ENCODE measurements at regions not wholly inside any gene's neighbourhood (a gene's known extent, or its start where the extent isn't known, plus 50 kb on each side); places are given as distances from the start of the nearest gene placed in this dataset.
"Not testable (repeated sequence)": the region's sequence is repeated elsewhere in the genome, so short reads cannot be mapped to it uniquely, and the experiment has no call there.

DNA sequence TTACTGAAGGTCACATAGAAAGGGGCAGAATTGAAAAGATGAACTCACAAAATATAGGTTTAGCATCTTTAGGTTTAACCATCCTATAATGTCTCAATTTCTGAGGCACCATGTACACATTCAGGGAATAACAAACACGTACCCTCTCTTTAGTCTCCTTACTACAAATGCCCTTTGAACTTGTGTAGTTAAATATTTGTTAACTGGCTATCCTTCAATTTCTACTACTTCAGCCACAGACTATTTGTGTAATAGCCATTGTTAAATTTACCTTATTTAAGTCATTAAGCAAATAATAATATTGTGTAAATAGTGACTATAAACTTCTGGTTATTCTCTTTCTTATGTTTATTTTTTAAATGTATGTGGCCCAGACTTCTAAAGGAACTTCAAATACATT, 600.5 kb downstream of the KCNT2 start:
- no peaks in the 10 kb centered on the region for H3K27me3 ChIP-seq
- H3K4me3 ChIP-seq = no peak overlapping the region
- no peak for ATAC-seq
- 79 to 95% (median 81%) methylated on average over 1 of the region's 1 CpG for WGBS, 4 donors
- no peak for TF ChIP-seq POLR2A (IDR thresholded peaks at IDR 0.05)
- TF ChIP-seq, protein P1, sequence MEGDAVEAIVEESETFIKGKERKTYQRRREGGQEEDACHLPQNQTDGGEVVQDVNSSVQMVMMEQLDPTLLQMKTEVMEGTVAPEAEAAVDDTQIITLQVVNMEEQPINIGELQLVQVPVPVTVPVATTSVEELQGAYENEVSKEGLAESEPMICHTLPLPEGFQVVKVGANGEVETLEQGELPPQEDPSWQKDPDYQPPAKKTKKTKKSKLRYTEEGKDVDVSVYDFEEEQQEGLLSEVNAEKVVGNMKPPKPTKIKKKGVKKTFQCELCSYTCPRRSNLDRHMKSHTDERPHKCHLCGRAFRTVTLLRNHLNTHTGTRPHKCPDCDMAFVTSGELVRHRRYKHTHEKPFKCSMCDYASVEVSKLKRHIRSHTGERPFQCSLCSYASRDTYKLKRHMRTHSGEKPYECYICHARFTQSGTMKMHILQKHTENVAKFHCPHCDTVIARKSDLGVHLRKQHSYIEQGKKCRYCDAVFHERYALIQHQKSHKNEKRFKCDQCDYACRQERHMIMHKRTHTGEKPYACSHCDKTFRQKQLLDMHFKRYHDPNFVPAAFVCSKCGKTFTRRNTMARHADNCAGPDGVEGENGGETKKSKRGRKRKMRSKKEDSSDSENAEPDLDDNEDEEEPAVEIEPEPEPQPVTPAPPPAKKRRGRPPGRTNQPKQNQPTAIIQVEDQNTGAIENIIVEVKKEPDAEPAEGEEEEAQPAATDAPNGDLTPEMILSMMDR (IDR thresholded peaks at IDR 0.05) = no peak
- no peaks in the 10 kb centered on the region for H3K9me3 ChIP-seq
- no peaks in the 10 kb centered on the region for H3K36me3 ChIP-seq
- no peaks in the 10 kb centered on the region for H3K4me1 ChIP-seq
- no peak for DNase-seq
- H3K27ac ChIP-seq = no peak overlapping the region
- intact Hi-C loops (cut with DNase I) = no loop called here

DNA sequence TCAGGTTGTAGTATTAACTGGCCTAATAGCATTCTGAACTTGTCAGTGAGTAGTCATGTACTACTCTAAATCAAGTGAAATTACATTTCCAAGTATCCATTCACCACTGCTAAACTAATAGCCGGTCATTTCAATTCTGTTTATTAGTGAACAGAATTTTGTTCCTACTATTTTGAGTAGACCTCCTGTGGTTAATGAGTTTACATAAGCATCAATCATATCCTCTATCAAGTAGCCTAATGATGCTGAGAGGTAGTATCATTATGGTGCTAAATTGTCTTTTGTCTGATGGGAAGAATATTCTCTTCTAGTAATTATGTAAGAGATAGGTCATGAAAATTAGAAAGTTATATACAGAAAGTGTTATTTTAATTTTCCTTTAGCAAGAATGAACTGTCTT, 602.8 kb downstream of the KCNT2 start:
- no peak overlapping the region for H3K27ac ChIP-seq
- no peaks in the 10 kb centered on the region for H3K36me3 ChIP-seq
- H3K4me1 ChIP-seq = no peaks in the 10 kb centered on the region
- no peak for ATAC-seq
- H3K4me3 ChIP-seq = no peak overlapping the region
- 95 to 100% (median 99%) methylated on average over 1 of the region's 1 CpG for WGBS, 4 donors
- no peaks in the 10 kb centered on the region for H3K9me3 ChIP-seq
- TF ChIP-seq, protein P1 (IDR thresholded peaks at IDR 0.05) = no peak
- TF ChIP-seq POLR2A (IDR thresholded peaks at IDR 0.05) = no peak
- H3K27me3 ChIP-seq = no peaks in the 10 kb centered on the region
- intact Hi-C loops (cut with DNase I) = no loop called here
- DNase-seq = no peak

DNA sequence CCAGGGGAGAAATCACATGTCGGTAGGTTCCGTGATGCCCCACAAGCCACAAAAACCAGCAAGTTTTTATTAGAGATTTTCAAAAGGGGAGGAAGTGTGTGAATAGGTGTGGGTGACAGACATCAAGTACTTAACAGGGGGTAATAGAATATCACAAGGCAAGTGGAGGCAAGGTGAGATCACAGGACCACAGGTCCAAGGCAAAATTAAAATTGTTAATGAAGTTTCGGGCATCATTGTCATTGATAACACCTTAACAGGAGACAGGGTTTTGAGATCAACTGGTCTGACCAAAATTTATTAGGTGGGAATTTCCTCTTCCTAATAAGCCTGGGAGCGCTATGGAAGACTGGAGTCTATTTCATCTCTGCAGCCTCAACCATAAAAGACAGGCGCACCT, 603.9 kb downstream of the KCNT2 start:
- ATAC-seq; intact Hi-C loops (cut with DNase I); H3K27ac ChIP-seq; DNase-seq; H3K27me3 ChIP-seq; H3K4me1 ChIP-seq; H3K9me3 ChIP-seq; H3K4me3 ChIP-seq; H3K36me3 ChIP-seq: not testable (repeated sequence)
- 64 to 70% (median 66%) methylated on average over 5 of the region's 5 CpGs for WGBS, 4 donors

DNA sequence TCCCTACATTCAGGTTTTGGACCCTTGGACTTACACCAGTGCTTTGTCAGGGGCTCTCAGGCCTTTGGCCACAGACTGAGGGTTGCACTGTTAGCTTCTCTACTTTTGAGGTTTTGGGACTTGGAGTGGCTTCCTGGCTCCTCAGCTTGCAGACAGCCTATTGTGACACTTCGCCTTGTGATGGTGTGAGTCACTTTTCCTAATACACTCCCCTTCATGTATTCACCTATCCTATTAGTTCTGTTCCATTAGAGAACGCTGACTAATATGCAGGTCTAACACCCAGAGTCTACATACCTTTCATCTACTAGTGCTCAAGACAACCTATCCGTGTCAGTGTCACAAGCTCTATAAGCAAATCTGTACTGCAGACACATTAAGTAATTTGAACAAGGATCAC, 605.3 kb downstream of the KCNT2 start:
- no peaks in the 10 kb centered on the region for H3K36me3 ChIP-seq
- no peaks in the 10 kb centered on the region for H3K27me3 ChIP-seq
- H3K9me3 ChIP-seq = no peaks in the 10 kb centered on the region
- intact Hi-C loops (cut with DNase I) = no loop called here
- no peak overlapping the region for H3K27ac ChIP-seq
- TF ChIP-seq POLR2A (IDR thresholded peaks at IDR 0.05) = no peak
- TF ChIP-seq, protein P1 (IDR thresholded peaks at IDR 0.05) = no peak
- H3K4me3 ChIP-seq = no peak overlapping the region
- WGBS, 4 donors = 77 to 90% (median 80%) methylated on average over 3 of the region's 3 CpGs
- H3K4me1 ChIP-seq = no peaks in the 10 kb centered on the region
- ATAC-seq (no peak), DNase-seq (no peak)

DNA sequence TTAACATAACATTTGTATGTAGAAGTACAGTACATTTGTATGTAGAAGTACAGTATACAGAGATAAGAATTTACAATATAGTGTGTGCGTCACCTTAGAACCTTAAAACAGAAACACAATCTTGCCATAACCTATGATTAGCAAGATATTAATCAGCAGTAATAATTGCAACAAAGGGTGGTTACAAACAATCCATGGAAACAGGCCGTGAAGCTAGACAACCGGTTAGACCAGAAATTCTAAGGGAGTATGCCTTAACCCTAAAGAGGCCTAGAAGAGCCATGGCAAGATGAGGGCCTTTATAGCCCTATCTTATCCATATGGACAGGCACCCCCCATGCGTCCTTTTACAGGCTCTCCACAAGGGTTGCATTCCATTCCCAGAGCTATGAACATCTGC, 605.9 kb downstream of the KCNT2 start:
- H3K4me3 ChIP-seq; H3K27me3 ChIP-seq; DNase-seq; intact Hi-C loops (cut with DNase I); H3K27ac ChIP-seq; H3K4me1 ChIP-seq; H3K36me3 ChIP-seq; ATAC-seq; H3K9me3 ChIP-seq: not testable (repeated sequence)
- 82 to 84% (median 83%) methylated on average over 4 of the region's 4 CpGs for WGBS, 4 donors

All from heart left ventricle (tissue), 16 donors.